Fibroblast of mammary gland (primary cell): ENCODE measurements at regions not wholly inside any gene's neighbourhood (a gene's known extent, or its start where the extent isn't known, plus 50 kb on each side); places are given as distances from the start of the nearest gene placed in this dataset.
A peak's percentile ranks its signal among the peaks of the same experiment; 100 is the strongest.

Experiments used
- DNase-seq: peaks from one replicate; pipeline ENCODE4 v3.0.0-alpha.2; 2010; ENCODE audit warnings: low read depth
- H3K4me3 ChIP-seq: 2 replicates; pipeline ENCODE4 v1.5.1; 2011; ENCODE audit warnings: low read depth, mild to moderate bottlenecking, low read length, moderate library complexity; ENCODE audit not compliant: control insufficient read depth
- CTCF ChIP-seq: conservative IDR thresholded peaks from 2 replicates; pipeline ENCODE4 v1.5.1; 2011; ENCODE audit warnings: low read depth, low read length, inconsistent platforms; ENCODE audit not compliant: control insufficient read depth, insufficient read depth

- H3K4me3 ChIP-seq = no peak overlapping the region
- DNase-seq = no peak
- TF ChIP-seq CTCF = no peak
These were observed 287.1 kb upstream of the SMIM30 start for GRCh38 chr7:113405296-113406056.

- peak; percentile 0 for DNase-seq
- peak; percentile 13 for TF ChIP-seq CTCF
- H3K4me3 ChIP-seq = no peak overlapping the region
These were observed 285.9 kb upstream of the SMIM30 start for GRCh38 chr7:113404245-113404644.

- no peak for DNase-seq
- TF ChIP-seq CTCF = no peak
- no peak overlapping the region for H3K4me3 ChIP-seq
These were observed 284.1 kb upstream of the SMIM30 start for GRCh38 chr7:113402482-113402881.

- no peak for TF ChIP-seq CTCF
- DNase-seq = no peak
- H3K4me3 ChIP-seq = no peak overlapping the region
These were observed 283.7 kb upstream of the SMIM30 start for GRCh38 chr7:113402005-113402404.

- TF ChIP-seq CTCF = no peak
These were observed 276.5 kb upstream of the SMIM30 start for GRCh38 chr7:113394856-113395255.

GRCh38 chr7:113392841-113393540, 274.6 kb upstream of the SMIM30 start:
- no peak for TF ChIP-seq CTCF
- no peak for DNase-seq

More at GRCh38 chr7:113394856-113395255, 276.5 kb upstream of the SMIM30 start:
- DNase-seq = no peak
- no peak overlapping the region for H3K4me3 ChIP-seq

More at GRCh38 chr7:113392841-113393540, 274.6 kb upstream of the SMIM30 start:
- H3K4me3 ChIP-seq = no peak overlapping the region
